GM12874 (cell line): ENCODE measurements at regions not wholly inside any gene's neighbourhood (a gene's known extent, or its start where the extent isn't known, plus 50 kb on each side); places are given as distances from the start of the nearest gene placed in this dataset.

ENCODE experiments used
- TF ChIP-seq, protein P1 (sequence below): IDR thresholded peaks from 2 replicates; pipeline ENCODE4 v1.5.1; 2011; ENCODE audit warnings: low read depth, mild to moderate bottlenecking, control low read depth, low read length, moderate library complexity; ENCODE audit not compliant: insufficient read depth

DNA sequence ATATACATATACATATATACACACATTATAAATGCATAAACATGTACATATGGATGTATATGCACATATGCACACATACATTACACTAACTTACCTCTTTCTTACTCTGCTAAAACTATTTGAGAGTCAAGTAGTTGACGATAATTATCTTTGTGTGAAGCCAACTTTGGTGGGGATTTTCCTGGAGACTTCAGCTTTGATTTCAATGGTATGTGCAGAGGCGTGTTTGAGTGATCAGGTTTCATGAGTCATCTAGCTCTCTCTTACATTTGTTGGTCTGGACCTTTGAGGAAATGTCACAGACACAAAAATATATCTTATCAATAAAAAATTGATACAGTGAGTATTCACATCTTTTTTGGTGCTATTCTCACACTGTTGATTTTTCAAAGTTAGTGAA, 769.1 kb upstream of the LUZP2 start:
- TF ChIP-seq, protein P1, sequence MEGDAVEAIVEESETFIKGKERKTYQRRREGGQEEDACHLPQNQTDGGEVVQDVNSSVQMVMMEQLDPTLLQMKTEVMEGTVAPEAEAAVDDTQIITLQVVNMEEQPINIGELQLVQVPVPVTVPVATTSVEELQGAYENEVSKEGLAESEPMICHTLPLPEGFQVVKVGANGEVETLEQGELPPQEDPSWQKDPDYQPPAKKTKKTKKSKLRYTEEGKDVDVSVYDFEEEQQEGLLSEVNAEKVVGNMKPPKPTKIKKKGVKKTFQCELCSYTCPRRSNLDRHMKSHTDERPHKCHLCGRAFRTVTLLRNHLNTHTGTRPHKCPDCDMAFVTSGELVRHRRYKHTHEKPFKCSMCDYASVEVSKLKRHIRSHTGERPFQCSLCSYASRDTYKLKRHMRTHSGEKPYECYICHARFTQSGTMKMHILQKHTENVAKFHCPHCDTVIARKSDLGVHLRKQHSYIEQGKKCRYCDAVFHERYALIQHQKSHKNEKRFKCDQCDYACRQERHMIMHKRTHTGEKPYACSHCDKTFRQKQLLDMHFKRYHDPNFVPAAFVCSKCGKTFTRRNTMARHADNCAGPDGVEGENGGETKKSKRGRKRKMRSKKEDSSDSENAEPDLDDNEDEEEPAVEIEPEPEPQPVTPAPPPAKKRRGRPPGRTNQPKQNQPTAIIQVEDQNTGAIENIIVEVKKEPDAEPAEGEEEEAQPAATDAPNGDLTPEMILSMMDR: no peak

DNA sequence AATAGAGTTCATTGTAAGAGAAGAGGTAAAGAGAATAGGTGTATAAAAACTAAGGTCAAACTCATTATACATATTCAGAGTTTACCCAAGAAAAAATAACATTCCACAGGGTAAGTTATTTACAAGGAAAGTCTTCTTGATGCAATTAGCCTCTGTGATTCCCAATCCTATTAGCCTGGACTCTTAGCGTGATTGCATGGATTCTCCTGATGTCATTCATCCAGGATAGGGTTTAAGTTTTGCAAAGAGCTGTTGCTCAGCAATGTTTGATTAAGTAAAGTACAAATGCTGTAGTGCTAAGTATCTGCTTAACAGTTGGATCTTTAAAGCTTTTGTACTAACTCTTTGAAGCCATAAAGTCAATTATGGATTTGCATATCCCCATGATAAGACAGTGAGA, 767.8 kb upstream of the LUZP2 start:
- TF ChIP-seq, protein P1: no peak

DNA sequence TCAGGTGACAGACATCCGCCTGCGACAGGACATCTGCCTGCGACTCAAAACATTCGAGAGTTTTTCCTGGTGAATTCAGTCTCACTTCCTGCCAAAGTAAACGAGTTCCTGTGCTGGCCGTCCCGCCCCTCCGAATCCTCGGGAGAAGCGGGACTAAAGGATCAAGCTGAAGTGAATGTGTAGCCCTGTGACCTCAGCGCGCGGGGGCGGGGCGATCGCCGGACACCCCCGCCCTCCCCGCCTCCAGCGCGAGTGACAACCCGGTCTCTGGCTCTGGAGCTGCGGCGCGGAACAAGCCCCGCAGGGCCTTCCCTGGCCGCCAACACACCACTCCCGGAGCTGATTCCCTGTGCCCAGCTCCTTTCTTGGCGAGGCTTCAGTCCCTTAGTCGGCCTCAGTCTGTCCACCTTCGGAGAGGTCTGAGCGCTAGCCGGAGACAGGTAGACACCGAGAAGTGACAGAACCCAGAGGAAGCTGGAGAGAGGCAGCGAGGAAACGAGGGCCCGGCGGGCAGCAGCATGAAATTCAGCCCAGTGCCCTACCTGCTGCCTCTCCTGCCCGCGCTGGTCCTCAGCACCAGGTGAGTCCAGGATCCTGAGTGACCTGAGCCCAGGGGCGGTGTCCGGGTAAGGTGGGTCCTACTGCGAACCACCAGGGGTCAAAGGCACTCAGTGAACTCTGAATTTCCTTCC, 766.4 kb upstream of the LUZP2 start:
- TF ChIP-seq, protein P1: no peak

DNA sequence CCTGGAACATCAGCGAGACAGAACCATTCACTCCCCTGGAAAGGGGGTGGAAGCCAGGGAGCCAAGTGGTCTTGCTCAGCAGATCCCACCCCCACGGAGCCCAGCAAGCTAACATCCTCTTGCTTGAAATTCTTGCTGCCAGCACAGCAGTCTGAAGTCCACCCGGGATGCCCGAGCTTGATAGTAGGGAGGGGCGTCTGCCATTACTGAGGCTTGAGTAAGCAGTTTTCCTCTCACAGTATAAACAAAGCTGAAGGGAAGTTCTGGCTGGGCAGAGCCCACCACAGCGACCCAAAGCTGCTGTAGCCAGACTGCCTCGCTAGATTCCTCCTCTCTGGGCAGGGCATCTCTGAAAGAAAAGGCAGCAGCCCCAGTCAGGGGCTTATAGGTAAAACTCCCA, 764.8 kb upstream of the LUZP2 start:
- TF ChIP-seq, protein P1: no peak

DNA sequence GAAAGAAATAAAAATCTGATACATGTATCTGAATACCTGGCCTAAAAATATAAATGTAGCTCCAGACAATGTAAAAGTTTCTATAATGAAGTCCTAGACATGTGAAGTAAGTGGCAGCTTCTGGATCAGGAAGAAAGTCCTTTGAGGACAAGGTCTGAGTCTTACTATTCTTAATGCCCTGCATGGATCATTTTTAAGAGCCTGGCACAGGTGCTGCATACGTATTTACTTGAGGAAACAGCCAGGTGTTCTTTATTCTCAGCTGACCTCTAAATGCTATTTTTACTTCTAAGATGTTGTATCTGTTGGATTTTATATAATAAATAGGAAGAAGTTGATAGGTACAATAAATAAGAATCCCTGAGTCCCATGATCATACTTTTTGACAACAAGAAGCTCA, 750.0 kb upstream of the LUZP2 start:
- TF ChIP-seq, protein P1: no peak

DNA sequence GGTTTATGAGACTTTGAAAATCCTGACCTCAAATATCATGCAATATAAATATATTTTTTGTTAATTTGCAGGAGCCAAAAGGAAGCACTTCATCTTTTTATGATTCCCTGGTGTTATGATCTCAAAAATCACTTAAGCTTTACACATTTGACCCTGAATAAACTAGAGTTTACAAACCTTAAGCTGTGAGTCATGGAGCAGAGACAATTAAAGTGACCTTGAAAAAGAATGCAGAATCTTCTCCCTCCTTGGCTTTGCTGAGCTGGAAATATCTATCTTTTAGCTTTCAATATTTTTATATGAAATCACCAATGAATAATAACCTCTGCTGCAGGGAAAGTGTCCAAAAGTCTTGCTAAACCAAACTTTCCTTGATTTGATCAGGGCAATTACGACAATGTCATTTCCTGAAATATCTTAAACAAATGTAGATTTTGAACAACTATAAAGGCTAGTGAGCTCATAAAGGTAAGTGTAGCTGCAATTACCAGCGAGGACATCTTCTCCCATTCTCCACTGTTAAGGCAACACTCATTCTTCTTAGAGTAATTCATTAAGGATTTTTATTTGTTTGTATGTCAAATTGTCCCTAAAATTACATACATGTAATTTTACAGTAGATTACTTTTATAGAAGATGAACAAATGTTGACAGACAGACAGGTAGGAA, 747.0 kb upstream of the LUZP2 start:
- TF ChIP-seq, protein P1: no peak

DNA sequence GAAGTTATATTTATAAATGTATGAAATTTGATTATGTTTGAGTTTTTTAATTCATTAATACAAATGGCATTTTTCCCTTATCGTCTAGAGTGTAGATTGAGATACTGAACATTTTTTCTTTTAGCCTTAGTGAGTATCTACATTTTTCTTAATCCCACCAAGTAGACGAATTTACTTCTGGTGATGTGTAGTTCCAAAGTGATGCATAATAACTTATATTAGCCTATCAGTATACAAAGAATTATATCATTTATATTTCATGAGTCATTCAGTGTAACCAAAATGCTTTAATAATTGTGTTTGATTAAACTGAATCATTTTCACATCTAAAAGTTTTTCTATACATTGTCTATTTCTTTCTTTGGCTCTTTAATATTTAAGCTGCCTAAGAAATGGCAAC, 745.6 kb upstream of the LUZP2 start:
- TF ChIP-seq, protein P1: no peak
